ENCODE measurements at regions not wholly inside any gene's neighbourhood (a gene's known extent, or its start where the extent isn't known, plus 50 kb on each side); places are given as distances from the start of the nearest gene placed in this dataset.

DNA sequence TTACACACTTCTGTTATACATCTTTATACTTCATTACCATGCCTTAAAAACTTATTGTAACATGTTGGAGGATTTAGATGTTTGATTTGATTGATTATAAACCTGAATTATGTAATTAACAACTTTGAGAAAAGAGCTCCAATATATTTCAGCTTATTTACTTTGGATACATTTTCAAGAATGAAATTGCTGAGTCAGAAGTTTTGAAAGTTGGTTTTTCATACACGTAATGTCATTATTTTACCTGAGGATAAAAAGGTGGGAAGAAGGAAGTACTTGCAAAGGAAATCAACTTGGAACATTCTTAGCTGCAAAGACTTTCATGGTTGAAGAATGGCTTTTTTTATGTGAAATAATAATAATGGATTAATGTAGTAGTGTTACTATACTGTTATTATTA lies 677.2 kb downstream of the FAM181B start:
- TF ChIP-seq, protein P1, sequence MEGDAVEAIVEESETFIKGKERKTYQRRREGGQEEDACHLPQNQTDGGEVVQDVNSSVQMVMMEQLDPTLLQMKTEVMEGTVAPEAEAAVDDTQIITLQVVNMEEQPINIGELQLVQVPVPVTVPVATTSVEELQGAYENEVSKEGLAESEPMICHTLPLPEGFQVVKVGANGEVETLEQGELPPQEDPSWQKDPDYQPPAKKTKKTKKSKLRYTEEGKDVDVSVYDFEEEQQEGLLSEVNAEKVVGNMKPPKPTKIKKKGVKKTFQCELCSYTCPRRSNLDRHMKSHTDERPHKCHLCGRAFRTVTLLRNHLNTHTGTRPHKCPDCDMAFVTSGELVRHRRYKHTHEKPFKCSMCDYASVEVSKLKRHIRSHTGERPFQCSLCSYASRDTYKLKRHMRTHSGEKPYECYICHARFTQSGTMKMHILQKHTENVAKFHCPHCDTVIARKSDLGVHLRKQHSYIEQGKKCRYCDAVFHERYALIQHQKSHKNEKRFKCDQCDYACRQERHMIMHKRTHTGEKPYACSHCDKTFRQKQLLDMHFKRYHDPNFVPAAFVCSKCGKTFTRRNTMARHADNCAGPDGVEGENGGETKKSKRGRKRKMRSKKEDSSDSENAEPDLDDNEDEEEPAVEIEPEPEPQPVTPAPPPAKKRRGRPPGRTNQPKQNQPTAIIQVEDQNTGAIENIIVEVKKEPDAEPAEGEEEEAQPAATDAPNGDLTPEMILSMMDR (IDR thresholded peaks at IDR 0.05; ENCODE audit: low read length) = no peak
- TF ChIP-seq EZH2 (IDR thresholded peaks at IDR 0.05; ENCODE audit: borderline replicate concordance, low read length) = no peak

Measured in OCI-LY1 (cell line).